ENCODE measurements at regions not wholly inside any gene's neighbourhood (a gene's known extent, or its start where the extent isn't known, plus 50 kb on each side); places are given as distances from the start of the nearest gene placed in this dataset.

- no peak for DNase-seq
Observed at GRCh38 chr2:145488571-145488970, 968.7 kb upstream of the ZEB2 start.

DNA sequence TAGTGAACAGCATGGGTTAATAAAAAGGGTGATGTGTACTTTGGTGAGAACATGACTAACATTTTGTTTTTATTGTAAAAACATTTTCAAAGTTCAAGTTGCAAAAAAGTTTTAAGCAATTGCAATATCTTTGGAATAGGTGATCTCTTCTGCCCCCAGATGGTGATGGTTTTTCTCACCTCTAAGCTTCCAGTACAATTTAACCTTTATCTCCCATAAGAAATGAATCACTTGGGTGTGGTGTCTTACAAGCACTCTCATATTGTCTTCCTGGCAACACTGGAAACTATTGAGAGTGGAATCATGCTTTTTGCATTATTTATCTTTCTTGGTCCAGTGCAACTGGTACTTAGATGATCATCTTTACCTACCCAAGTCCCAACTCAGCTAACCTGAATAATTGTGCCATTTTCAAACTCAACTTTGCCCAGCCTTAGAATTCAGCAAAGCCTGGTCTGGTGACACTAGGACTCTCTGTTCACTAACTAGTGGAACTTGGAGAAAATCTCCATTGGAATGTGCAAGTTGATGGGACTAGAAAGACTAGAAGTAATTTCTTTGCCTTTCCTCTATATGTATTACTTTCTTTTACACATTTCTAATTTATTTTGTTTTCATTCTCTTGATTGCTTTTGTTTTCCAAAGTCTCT lies 964.7 kb upstream of the ZEB2 start:
- DNase-seq = no peak

DNA sequence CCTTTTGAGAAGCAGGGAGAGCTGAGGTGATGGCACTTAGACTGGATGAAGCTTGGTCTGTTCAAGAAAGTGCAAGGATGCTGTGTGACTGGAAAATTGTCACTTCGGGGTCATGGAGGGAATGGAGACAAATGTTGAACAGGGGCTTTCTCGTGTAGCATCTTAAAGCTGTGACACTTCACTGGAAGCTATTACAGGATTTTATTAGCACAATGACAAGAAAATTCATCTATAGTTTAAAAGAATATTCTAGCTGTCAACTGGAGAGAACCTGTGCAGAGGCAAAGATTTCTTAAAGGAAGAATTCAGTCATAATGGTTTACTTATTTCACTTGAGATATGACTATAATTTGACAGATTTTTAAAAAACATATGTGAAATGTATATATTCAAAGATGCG lies 963.9 kb upstream of the ZEB2 start:
- no peak for DNase-seq

DNA sequence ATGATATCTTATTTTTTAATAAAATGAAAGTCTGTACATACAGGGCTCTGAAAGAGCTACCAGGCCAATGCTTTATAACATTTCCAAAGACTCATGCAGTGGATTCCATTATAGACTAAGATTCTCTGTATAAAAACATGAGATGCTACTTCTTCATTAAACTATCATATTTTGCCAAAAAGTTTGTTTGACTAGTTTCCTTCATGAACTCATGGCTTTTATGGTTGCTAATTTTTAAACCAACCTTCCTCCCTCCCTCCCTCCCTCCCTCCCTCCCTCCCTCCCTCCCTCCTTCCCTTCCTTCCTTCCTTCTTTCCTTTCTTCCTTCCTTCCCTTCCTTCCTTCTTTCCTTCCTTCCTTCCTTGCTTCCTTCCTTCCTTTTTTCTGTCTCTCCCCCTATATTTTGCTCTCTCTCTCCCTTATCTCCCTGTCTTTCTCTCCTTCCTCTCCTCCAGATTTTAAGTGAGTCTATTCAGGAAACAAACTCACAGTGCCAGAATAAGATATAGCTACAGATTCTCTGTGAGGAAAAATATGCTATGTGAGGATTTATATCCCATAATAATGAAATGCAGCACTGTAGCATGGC lies 961.5 kb upstream of the ZEB2 start:
- DNase-seq = no peak

GRCh38 chr2:145464866-145465265 lies 944.9 kb upstream of the ZEB2 start:
- no peak for DNase-seq

- no peak for DNase-seq
Observed at GRCh38 chr2:145460112-145460511, 940.2 kb upstream of the ZEB2 start.

DNA sequence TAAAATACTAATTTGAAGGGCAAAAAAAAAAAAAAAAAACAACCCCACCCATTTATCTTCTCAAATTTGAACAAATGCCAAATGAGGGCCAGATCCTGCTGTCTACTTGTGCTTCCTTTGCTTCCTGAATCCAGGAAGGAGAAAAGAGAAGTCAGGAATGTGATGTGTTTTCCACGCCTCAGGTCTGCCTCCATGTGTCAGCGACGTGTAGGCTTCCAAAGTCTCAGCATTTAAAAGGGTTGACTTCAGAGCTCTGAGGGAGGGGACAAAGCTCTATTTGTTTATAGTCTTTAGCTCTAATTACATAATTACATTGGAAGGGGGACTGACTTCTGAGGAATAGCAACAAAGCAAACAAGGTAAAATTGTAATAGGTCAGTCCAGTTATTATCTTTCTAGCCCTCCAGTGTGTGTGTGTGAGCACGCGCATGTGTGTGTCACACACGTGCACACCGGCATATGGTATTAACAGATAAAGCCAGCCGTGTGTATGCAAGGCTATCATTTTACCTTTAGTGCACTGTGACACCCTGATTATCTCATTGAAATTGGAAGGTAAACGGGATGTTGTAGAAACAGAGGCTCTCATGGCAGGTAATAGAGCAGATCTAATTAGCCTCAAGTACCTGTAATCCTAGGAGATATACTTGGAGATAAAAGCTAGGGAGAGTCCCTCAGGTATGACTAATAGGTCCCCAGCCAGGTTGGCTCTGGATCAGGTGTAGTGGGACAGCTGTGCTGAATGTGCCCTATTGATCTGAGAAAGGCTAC lies 911.4 kb upstream of the ZEB2 start:
- peak in 3 of 58 donors; percentile 0 to 1 (median 0) for DNase-seq

GRCh38 chr2:145423809-145424208 lies 903.9 kb upstream of the ZEB2 start:
- DNase-seq = no peak

GRCh38 chr2:145422576-145422975 lies 902.7 kb upstream of the ZEB2 start:
- no peak for DNase-seq

DNA sequence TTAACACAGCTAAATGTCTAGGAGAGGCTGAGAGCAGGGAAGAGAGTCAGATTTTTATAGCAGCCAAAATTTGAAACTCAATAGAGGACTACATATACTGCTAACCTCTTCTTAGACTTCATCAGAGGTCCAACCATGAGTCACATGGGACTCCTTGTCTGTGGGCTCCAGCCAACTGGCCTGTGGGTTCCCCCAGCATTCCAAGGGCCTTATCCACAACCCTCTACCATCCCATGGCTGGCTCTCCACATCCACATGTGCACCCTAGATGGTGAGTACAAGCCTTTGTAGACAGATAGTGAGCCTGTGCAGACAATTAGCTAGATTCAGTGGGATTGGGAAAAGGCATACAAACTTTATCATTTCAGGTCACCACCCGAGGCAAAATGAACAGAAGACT lies 901.9 kb upstream of the ZEB2 start:
- DNase-seq = no peak

GRCh38 chr2:145416640-145417039 lies 896.7 kb upstream of the ZEB2 start:
- DNase-seq = no peak

DNA sequence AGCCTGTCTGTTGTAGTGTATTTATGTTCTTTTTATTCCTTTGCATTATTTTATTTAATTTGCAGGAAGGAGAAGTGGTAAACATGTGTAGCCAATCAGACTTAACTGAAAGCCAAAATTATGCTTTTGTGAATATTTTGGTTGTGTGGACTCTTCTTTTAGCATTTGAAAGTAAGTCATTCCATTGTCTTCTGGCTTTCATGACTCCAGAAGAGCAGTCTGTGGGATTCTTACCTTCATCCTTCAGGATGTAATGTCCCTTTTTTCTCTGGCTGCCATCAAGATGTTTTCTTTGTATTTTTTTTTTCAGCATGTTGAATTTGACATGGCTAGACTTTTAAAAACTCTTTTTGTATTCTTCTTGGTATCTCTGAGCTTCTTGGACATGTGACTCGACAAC lies 895.2 kb upstream of the ZEB2 start:
- no peak for DNase-seq

DNA sequence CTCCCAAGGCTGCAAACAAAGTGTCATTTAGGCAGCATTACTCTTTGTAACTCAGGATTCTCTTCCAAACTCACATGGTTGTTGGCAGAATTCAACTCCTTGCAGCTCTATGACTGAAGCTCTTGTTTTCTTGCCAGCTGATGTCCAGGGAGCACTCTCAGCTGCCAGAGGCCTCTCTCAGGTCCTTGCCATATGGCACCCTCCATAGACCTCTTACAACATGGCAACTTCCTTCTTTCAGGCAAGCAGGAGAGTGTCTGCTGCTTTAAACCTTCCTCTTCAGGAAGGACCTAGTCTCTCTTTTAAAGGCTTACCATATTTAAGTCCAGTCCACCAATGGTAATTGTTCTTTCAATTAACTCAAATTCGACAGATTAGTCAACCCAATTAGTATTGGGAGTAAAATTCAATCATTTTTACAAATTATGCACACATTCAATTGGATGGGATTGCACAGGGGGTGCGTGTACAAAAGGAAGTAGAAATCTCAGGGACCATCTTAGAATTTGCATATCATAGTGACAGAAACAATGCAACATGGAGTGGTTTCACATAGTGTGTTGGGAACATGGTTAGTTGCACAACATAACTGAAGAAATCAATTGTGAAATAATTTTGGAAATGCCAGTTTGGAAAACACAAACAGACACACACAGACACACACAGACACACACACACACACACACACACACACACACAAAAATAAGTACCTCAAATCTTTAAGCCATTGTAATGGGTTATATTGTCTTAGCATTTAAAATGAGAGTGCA lies 893.5 kb upstream of the ZEB2 start:
- DNase-seq = no peak

GRCh38 chr2:145412155-145412554 lies 892.2 kb upstream of the ZEB2 start:
- DNase-seq = no peak

- no peak for DNase-seq
Observed at GRCh38 chr2:145411493-145411892, 891.6 kb upstream of the ZEB2 start.

GRCh38 chr2:145410086-145410485 lies 890.2 kb upstream of the ZEB2 start:
- no peak for DNase-seq

DNA sequence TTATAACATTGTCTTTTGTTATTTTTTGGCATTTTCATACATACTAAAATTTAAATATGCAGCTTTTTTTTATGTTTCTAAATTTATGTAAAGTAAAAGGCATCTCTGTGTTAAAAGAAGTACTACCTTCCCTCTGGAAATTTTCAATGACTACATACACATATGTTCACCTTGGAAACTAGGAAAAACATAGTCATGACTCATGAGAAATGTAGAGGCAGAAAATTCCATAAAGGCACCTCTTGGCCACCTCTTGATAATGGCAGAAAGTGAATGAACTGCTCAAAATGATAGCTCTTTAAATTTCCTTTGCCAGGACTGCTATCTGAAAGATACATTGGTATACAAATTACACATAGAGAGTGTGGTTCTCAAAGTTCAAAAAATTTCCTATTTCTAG lies 889.1 kb upstream of the ZEB2 start:
- DNase-seq = no peak

DNA sequence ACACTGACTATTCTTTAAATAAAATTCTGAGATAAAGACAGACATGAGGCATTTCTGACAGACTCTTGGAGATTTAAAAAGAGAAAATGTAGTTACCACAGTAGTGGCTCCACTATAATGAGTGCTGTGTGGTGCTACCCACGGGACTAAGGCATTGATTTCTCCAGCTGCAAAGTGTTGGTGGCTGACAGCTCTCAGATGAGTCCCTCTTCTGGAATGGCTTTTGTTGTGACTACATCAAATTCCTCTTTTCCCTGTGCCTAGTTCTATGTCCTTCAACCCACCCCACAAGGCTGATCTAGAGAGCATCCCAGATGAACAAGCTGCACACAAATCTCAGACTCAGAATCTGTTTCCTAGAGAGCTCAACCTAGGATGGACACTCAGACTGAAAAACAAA lies 884.8 kb upstream of the ZEB2 start:
- no peak for DNase-seq

DNA sequence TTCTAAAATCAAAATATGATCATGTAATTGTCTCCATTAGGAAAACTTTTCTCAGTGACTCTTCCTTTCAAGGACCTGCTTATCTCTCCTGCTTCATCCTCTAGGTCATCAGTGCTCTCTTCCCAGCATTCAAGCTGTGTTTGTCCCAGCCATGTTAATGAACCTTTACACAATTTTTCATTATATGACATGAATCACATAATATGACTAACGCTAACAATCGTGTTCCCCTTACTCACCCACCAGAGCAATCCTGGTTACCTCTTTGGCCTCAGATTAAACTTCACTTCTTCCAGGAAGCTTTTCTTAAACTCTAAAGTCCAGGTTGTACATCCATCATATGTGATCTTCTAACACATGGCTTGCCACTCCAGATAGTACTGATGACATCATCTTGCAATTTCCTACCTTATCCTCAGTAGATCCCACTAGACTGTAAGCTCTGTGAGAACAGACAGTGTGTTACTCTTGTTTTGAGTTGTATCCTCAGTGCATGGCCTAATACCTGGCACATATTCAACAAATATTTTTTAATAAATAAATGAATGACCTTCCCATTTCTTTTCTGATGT lies 882.9 kb upstream of the ZEB2 start:
- no peak for DNase-seq

DNA sequence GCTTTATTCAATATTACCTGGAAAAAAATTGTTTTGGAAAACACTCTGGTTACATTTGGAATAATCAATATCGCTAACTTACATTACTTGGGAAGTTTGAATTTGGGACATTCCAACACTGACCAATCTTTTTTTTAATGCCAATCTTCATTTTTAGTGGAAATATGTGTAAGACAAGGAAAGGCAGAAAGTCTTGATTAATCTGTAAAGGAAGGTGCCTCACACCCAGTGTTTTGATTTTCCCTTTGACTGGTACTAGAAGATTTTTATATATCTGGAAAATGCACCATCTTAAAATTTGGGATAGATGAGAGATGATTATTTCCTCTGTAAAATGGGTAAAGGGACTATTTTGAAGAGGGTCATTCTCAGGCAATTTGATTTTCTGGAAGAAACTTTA lies 879.2 kb upstream of the ZEB2 start:
- no peak for DNase-seq

GRCh38 chr2:145394181-145394580 lies 874.3 kb upstream of the ZEB2 start:
- DNase-seq = no peak

DNA sequence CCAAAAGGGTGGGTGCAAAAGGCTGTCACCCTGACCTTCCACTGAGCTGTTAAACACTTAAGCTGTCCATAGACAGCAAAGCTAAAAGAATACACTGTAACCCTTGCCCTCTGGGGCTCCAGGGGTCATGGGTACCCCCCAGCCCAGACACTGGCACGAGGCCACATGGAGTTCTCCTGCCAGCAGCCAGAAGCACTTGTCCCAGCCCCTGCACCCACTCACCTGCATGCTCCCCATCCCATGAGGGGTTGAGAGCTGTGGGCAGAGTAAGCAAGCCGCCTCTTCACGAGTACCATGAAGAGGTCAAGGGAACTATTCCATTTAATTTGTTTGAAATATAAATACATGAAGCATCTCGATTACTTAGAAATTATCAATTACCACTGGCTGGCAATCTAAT lies 867.1 kb upstream of the ZEB2 start:
- DNase-seq = no peak

Data from anterior cingulate cortex (tissue), 58 donors.